Endothelial cell of umbilical vein (primary cell): ENCODE measurements at regions not wholly inside any gene's neighbourhood (a gene's known extent, or its start where the extent isn't known, plus 50 kb on each side); places are given as distances from the start of the nearest gene placed in this dataset.

Experiments
- BruUV-seq: library from RNA; stranded (reverse); fragments of 400-500 nt; replicated peaks from 2 replicates; lab custom pipeline; 2021; lab: Mats Ljungman, UMichigan
- CTCF ChIA-PET: fragments of 300-600, 350-600 bp; sonication (Branson Sonifier 250); formaldehyde crosslinking; loops from one replicate; lab custom pipeline; 2021; ENCODE audit warnings: antibody characterized with exemption, inconsistent platforms; lab: Charles Lee
- POLR2A ChIA-PET: fragments of 300-600, 350-600 bp; sonication (Branson Sonifier 250); formaldehyde crosslinking; loops from one replicate; lab custom pipeline; 2021; ENCODE audit warnings: antibody characterized with exemption, inconsistent platforms; lab: Charles Lee
- DNase-seq: peaks from one replicate; pipeline ENCODE4 v3.0.0-alpha.2; 2011; ENCODE audit warnings: low read depth, low spot score
- FAIRE-seq: peaks from 2 replicates; lab custom pipeline; 2011; peaks lifted over from hg19 to GRCh38; lab: Jason Lieb, UNC
- H2AFZ ChIP-seq: 2 replicates; pipeline ENCODE4 v1.6.0; 2012; ENCODE audit warnings: low read depth, low read length, control low read depth, inconsistent platforms
- H3K27ac ChIP-seq: 2 replicates; pipeline ENCODE4 v1.5.1; 2011; ENCODE audit warnings: low read depth, mild to moderate bottlenecking, control low read depth, low read length, moderate library complexity; ENCODE audit not compliant: insufficient read depth
- H3K27me3 ChIP-seq, 2 experiments: 2 replicates each; pipeline versions ENCODE4 v1.6.0 to v1.6.1; 2011; ENCODE audit warnings: low read length in 2 of 2, mixed read lengths in 1 of 2; ENCODE audit not compliant: control insufficient read depth in 2 of 2, insufficient read depth in 2 of 2
- H3K36me3 ChIP-seq, 2 experiments: 2 replicates in 1 of 2; 3 replicates in 1 of 2; pipeline ENCODE4 v1.5.1; 2011; ENCODE audit warnings: low read length in 2 of 2, mild to moderate bottlenecking in 1 of 2, moderate library complexity in 1 of 2; ENCODE audit not compliant: control insufficient read depth in 2 of 2, insufficient read depth in 2 of 2; ENCODE audit errors: extremely low read depth in 1 of 2
- H3K4me1 ChIP-seq: 3 replicates; pipeline ENCODE4 v1.5.1; 2011; ENCODE audit warnings: mild to moderate bottlenecking, low read length; ENCODE audit not compliant: control insufficient read depth, insufficient read depth; ENCODE audit errors: extremely low read depth
- H3K4me2 ChIP-seq: 2 replicates; pipeline ENCODE4 v1.6.1; 2011; ENCODE audit warnings: low read length, control low read depth, mixed read lengths; ENCODE audit not compliant: insufficient read depth
- H3K4me3 ChIP-seq, 3 experiments: fragments of 200-600 bp in 1 of 3; sonication (generic), shearing (Covaris generic) in 1 of 3; replicated peaks in 1 of 3; 2 replicates each; pipeline ENCODE4 v1.5.1; 2011 to 2016; ENCODE audit warnings: control low read depth in 3 of 3, low read length in 3 of 3, mild to moderate bottlenecking in 2 of 3, inconsistent platforms in 1 of 3, low read depth in 1 of 3, moderate library complexity in 1 of 3; ENCODE audit not compliant: insufficient read depth in 1 of 3
- H3K79me2 ChIP-seq: 2 replicates; pipeline ENCODE4 v1.6.0; 2012; ENCODE audit warnings: low read length, inconsistent platforms; ENCODE audit not compliant: control insufficient read depth, insufficient read depth
- H3K9ac ChIP-seq: replicated peaks from 2 replicates; pipeline ENCODE3; 2011; ENCODE audit warnings: low read length, control low read depth; ENCODE audit not compliant: insufficient read depth; ENCODE audit errors: extremely low read depth
- H3K9me1 ChIP-seq: replicated peaks from 3 replicates; pipeline ENCODE4 v1.6.0; 2011; ENCODE audit warnings: mild to moderate bottlenecking, low read length; ENCODE audit not compliant: control insufficient read depth, insufficient read depth; ENCODE audit errors: extremely low read depth
- H3K9me3 ChIP-seq: replicated peaks from 2 replicates; pipeline ENCODE4 v1.5.1; 2012; ENCODE audit warnings: low read length, inconsistent platforms; ENCODE audit not compliant: control insufficient read depth, insufficient read depth
- H4K20me1 ChIP-seq: replicated peaks from 2 replicates; pipeline ENCODE3; 2011; ENCODE audit warnings: mild to moderate bottlenecking, low read length; ENCODE audit not compliant: control insufficient read depth, insufficient read depth; ENCODE audit errors: extremely low read depth
- EZH2 ChIP-seq: IDR thresholded peaks from 2 replicates; pipeline ENCODE4 v1.6.1; 2012; ENCODE audit warnings: borderline replicate concordance, low read depth, mild to moderate bottlenecking, moderate library complexity, low read length, inconsistent platforms; ENCODE audit not compliant: severe bottlenecking
- FOS ChIP-seq: IDR thresholded peaks from 2 replicates; pipeline ENCODE4 v1.6.1; 2011; ENCODE audit warnings: mild to moderate bottlenecking, low read length, moderate library complexity, borderline replicate concordance; ENCODE audit not compliant: insufficient read depth
- GATA2 ChIP-seq: IDR thresholded peaks from 2 replicates; pipeline ENCODE4 v1.7.0; 2011; ENCODE audit warnings: low read depth, mild to moderate bottlenecking, moderate library complexity, mixed read lengths, low read length; ENCODE audit not compliant: insufficient read length, insufficient read depth
- JUN ChIP-seq: IDR thresholded peaks from 2 replicates; pipeline ENCODE4 v1.6.1; 2011; ENCODE audit warnings: borderline replicate concordance, low read depth; ENCODE audit not compliant: insufficient read length, insufficient read depth
- MYC ChIP-seq: IDR thresholded peaks from one replicate; pipeline ENCODE4 v1.6.1; 2011; ENCODE audit warnings: mild to moderate bottlenecking, low read depth, low read length
- POLR2A ChIP-seq: IDR thresholded peaks from 2 replicates; pipeline ENCODE4 v1.6.1; 2012; ENCODE audit warnings: low read depth, mild to moderate bottlenecking, control low read depth, low read length
- POLR2AphosphoS5 ChIP-seq: IDR thresholded peaks from 2 replicates; pipeline ENCODE4 v1.6.1; 2012; ENCODE audit warnings: low read depth, mild to moderate bottlenecking, control low read depth, low read length, moderate library complexity; ENCODE audit not compliant: insufficient read depth
- dilution Hi-C: fragments of 300-500 bp; cut with MboI; formaldehyde crosslinking; loops from one replicate; pipeline ENCODE4 v1.15.0; 2019; ENCODE audit warnings: low sequenced_read_pairs; ENCODE audit not compliant: extremely low pct_ligation_motif_present
- intact Hi-C: fragments of 100-400 bp; cut with micrococcal nuclease; formaldehyde crosslinking; loops from one replicate; pipeline ENCODE4 v1.10.0; 2022
- TF ChIP-seq, protein P1 (sequence below): IDR thresholded peaks from 2 replicates; pipeline ENCODE4 v1.6.1; 2011; ENCODE audit not compliant: insufficient read depth, insufficient read length
- TF ChIP-seq, protein P2 (sequence below), 2 donors: IDR thresholded peaks; 1 replicate in 1 of 2; 2 replicates in 1 of 2; pipeline ENCODE4 v1.5.1; 2011; ENCODE audit warnings: low read length in 2 of 2, mild to moderate bottlenecking in 2 of 2, moderate library complexity in 2 of 2, control low read depth in 1 of 2, inconsistent platforms in 1 of 2, low read depth in 1 of 2; ENCODE audit not compliant: insufficient read depth in 1 of 2; ENCODE audit errors: extremely low read depth in 1 of 2

DNA sequence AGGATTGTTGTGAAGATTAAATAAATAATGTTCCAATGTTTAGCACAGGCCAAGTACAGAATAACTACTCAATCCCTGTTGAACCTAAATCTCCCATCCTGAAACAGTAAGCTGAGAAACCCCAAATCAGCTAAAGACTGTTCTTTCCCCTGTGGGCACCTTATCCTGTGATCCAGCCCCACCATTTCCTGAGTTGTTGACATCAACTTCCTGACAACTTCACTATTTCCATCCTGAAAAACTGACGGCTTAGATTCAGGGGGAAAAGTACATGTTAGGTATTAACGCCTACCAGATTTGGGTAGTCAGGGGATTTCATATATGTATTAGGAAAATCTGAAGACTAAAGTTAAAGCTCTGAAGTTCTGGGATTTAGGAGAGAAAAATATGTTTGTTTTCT lies 51.7 kb upstream of the PALMD start:
- BruUV-seq, result no TSS peak
- Histone ChIP-seq H3K4me2 (peak overlapping the region; percentile 60), H4K20me1 (no peaks in the 10 kb centered on the region), H3K36me3 (no peaks in the 10 kb centered on the region), H3K79me2 (no peaks in the 10 kb centered on the region), H3K4me3 (no peak overlapping the region), H3K9ac (peak overlapping the region; percentile 58), H3K4me1 (peaks cover 65% of the 10 kb centered on the region), H2AFZ (peak overlapping the region; percentile 31), H3K9me1 (no peaks in the 10 kb centered on the region), H3K9me3 (no peaks in the 10 kb centered on the region), H3K27ac (peak overlapping the region; percentile 82), H3K27me3 (no peaks in the 10 kb centered on the region)
- dilution Hi-C loops, result no loop called here
- DNase-seq, result peak; percentile 83
- ChIA-PET POLR2A (no interaction called here), CTCF (interaction anchor here (0.7 to 2.4 kb wide), 5 partner anchors 52 to 113 kb away, joined by 3 to 13 read pairs (median 3); partner anchors contain the start of gene PALMD)
- intact Hi-C loops, result loop anchor here (1.0 to 5.0 kb wide), 3 partner anchors 50 to 692 kb away; no protein-coding TSS in a partner anchor
- FAIRE-seq, result peak; percentile 76
- TF ChIP-seq, protein P1, sequence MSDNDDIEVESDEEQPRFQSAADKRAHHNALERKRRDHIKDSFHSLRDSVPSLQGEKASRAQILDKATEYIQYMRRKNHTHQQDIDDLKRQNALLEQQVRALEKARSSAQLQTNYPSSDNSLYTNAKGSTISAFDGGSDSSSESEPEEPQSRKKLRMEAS, result no peak
- TF ChIP-seq FOS (no peak), EZH2 (no peak), GATA2 (peak; percentile 78), POLR2A (peak; percentile 28), POLR2AphosphoS5 (peak; percentile 69), JUN (peak; percentile 86), MYC (no peak)
- TF ChIP-seq, protein P2, sequence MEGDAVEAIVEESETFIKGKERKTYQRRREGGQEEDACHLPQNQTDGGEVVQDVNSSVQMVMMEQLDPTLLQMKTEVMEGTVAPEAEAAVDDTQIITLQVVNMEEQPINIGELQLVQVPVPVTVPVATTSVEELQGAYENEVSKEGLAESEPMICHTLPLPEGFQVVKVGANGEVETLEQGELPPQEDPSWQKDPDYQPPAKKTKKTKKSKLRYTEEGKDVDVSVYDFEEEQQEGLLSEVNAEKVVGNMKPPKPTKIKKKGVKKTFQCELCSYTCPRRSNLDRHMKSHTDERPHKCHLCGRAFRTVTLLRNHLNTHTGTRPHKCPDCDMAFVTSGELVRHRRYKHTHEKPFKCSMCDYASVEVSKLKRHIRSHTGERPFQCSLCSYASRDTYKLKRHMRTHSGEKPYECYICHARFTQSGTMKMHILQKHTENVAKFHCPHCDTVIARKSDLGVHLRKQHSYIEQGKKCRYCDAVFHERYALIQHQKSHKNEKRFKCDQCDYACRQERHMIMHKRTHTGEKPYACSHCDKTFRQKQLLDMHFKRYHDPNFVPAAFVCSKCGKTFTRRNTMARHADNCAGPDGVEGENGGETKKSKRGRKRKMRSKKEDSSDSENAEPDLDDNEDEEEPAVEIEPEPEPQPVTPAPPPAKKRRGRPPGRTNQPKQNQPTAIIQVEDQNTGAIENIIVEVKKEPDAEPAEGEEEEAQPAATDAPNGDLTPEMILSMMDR (IDR thresholded peaks at IDR 0.05; ENCODE audit: extremely low read depth in 1 of 2, insufficient read depth in 1 of 2, low read depth in 1 of 2, low read length in 2 of 2), result no peak
